ENCODE measurements at regions not wholly inside any gene's neighbourhood (a gene's known extent, or its start where the extent isn't known, plus 50 kb on each side); places are given as distances from the start of the nearest gene placed in this dataset.
"Not testable (repeated sequence)": the region's sequence is repeated elsewhere in the genome, so short reads cannot be mapped to it uniquely, and the experiment has no call there.

GRCh38 chr6:113750151-113750855, 106.8 kb upstream of the MARCKS start:
- no peak for DNase-seq (ENCODE audit: low read depth in 2 of 2)

DNA sequence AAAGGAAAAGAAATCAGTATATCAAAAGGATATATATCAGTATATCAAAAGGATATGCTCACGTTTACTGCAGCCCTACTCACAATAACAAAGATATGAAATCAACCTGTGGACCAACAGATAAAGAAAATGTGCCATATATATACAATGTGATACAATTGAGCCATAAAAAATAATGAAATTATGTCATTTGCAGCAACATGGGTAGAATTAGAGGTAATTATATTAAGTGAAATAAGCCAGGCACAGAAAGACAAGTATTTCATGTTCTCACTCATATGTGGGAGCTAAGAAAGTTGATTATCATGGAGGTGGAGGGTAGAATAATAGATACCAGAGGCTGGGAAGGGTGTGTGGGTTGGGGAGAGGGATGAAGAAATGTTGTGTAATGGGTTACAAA, 102.9 kb upstream of the MARCKS start:
- DNase-seq (ENCODE audit: low read depth in 2 of 2) = no peak

DNA sequence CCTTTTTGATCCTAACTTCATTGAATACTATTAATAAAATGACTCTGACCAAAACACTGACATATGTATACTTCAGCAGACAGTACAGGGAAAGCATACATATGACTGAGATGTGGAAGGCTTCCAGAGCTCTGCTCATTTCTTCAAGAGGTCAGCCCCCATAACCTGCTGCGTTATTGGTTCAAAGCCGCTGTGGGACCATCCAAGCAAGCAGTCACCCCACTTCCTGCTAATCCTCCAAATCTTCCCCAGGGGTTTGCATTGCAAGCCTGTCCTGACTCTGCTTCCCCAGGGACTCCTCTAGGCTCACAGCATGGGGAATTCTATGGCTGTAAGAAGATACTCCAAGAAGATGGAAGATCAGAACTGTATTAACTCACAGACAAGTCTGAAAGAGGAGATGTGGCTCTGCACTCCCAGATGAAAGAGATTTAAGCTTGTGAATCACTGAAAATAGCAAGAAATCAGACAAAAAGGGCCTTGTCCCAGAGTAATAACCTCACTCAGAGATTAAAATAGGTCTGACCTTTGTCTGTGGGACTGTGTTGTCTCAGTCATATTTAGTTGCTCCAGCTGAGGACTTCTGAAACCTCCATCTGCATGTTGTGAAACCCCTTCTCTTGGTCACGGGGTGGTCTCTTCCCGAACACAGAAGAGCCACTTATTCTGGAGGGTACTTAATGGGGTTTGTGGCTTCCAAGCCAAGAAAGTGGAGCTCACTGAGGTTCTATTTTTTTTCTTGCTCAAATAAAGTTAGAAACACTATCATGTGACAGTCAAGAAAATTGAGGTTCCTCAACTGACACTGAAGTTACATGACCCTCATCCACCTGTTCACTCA, 101.5 kb upstream of the MARCKS start:
- DNase-seq (ENCODE audit: low read depth in 2 of 2) = no peak

DNA sequence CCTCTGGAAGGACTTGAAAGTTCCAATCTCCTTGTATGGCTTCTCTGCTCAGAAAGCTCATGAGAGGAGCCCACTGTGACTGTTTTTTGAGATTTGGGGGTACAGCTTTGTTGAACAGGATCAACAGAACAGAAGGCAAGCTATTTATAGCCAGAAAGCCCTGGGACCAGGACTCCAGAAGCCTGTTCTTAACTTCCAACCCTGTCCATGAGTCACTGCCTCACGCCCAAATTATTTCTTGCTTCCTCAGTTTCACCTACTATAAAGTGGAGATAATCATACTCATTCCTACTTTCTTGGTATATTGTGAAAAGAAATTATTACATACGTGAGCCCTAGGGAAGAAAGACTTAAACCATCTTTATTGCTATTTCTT, 100.9 kb upstream of the MARCKS start:
- DNase-seq (ENCODE audit: low read depth in 2 of 2) = no peak

DNA sequence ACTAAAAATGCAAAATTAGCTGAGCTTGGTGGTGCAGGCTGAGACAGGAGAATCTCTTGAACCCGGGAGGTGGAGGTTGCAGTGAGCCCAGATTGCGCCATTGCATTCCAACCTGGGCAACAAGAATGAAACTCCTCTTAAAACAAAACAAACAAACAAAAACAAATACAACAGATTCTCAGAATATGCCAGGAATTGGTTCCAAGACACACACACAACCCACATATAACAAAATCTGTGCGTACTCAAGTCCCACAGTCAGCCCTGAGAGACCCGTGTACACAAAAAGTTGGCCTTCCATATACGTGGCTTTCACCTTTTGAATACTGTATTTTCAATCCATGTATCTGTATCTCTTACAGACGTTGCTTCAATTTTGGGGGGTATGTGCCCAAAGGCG, 98.9 kb upstream of the MARCKS start:
- DNase-seq (ENCODE audit: low read depth in 2 of 2) = no peak

- no peak for DNase-seq (ENCODE audit: low read depth in 2 of 2)
Measured at GRCh38 chr6:113758826-113759574, 98.1 kb upstream of the MARCKS start.

DNA sequence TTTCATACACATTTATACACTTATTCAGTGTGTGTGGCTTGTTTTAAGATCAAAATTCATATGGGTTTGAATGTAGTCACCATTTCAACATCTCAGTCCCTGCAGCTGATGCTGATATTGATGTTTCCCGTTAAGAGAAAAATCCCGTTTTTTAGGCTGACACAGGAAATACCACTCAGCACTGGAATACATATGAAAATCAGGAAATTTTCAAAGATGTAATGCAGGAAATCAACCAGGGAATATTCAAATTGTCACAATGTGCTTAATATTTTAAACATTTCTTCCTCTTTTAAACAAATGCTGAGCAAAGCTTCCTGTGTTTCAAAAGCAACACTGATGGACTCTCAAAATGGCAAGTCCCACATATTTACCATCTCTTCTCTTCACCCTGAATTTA, 94.5 kb upstream of the MARCKS start:
- DNase-seq (ENCODE audit: low read depth in 2 of 2) = no peak

- DNase-seq (ENCODE audit: low read depth in 2 of 2) = no peak
Measured at GRCh38 chr6:113763311-113763766, 93.8 kb upstream of the MARCKS start.

GRCh38 chr6:113763876-113764275, 93.3 kb upstream of the MARCKS start:
- DNase-seq (ENCODE audit: low read depth in 2 of 2) = no peak

DNA sequence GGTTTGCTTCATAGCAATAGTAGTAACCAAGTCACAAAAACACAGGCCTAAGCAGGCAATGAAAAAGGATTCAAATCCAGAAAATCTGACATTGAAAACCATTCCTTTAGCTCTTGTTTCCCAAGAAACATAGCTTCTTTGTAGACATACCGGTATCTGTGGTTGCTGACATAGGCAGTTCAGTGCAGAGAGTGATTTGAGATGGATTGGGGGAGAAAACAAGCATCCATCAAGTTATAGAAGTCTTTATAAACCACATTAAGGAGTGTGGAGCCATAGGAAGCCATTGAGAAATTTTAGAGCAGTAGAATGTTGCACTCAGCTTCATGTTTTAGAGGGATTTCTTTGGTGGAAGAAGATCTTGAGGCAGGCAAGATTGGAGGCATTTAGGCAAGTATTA, 91.2 kb upstream of the MARCKS start:
- no peak for DNase-seq (ENCODE audit: low read depth in 2 of 2)

DNA sequence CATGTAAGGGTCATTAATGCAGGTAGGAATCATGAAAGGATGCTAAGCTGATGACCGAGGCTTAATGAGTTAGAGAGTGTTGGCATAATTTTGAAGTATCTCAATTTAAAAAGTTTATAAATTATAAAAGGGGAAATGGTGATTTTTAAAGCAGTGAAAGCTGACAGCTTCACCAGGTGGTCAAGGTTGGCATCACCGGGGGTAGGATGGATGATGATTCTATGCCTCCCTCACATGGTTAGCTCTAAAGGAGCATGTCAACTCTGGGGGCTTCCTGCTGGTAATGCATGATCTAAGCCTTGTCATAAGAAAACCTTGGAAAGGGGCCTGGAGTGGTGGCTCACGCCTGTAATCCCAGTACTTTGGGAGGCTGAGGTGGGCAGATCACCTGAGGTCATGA, 89.2 kb upstream of the MARCKS start:
- no peak for DNase-seq (ENCODE audit: low read depth in 2 of 2)

DNA sequence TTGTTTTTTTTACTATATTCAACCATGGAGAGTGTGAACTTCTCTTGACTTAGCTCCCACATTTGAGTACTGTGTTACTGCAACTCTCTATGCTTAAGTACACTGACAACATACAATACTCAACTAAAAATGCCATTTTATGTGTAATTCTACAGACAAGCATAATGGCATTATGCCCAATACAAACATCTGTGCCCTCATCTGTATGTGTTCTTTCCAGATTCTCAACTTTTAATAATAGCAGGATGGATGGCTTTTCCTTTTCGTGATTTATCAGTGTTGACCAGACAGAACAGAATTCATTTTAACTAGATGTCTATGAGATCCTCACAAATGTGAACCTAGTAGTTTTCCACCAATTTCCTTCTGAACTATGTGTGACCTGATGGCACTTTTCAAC, 84.2 kb upstream of the MARCKS start:
- DNase-seq (ENCODE audit: low read depth in 2 of 2) = no peak

- no peak for DNase-seq (ENCODE audit: low read depth in 2 of 2)
Measured at GRCh38 chr6:113774127-113774825, 82.9 kb upstream of the MARCKS start.

DNA sequence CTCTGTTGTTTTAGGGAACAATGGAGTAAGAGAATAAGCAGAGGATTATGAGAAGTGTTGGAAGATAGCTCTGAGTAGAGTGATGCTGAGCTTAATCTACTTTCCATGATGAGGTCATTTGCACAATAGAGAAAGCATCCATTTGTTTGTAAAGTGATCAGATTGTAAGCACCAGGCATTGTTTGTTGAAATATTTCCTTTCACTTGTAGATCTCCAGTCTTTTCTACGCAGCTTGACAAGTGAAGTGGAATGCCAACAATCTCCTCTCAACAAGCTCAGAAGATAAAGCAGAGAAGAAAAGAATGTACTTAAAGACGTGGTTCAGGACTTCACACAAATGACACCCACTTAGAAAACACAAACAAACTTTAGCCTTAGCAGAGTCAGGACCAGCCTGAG, 80.1 kb upstream of the MARCKS start:
- no peak for DNase-seq (ENCODE audit: low read depth in 2 of 2)

DNA sequence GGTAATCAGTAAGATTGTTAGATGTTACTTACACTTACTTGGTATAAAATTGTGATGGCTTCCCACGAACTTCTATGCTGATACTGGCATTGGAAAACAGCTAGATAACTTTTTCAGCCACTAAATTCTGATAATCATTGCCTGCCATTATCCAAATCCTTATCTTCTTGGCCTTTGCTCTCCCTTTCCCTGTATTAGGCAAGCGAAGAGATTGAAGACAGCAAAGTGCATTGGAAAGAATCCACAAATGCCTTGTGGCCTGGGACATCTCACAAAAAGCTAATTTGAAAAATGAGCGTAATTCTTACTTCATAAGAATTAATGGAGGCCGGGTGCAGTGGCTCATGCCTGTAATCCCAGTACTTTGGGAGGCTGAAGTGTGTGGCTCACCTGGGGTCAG, 79.5 kb upstream of the MARCKS start:
- no peak for DNase-seq (ENCODE audit: low read depth in 2 of 2)

GRCh38 chr6:113779656-113780055, 77.5 kb upstream of the MARCKS start:
- no peak for DNase-seq (ENCODE audit: low read depth in 2 of 2)

DNA sequence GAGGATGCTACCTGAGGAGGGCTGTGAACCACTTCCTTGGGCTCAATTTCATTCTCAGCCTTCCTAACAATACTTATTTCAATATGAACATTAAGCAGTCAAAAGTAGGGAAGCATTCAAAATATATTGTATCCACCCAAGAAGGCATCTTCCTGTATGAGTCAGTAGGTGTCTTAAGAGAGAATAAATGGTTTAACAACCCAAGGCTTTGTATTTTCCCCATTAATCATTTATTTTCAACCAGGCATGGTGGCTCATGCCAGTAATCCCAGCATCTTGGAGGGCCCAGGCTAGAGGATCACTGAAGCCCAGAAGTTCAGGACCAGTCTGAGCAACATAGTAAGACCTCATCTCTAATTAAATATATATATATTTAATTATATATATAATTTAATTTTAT, 74.5 kb upstream of the MARCKS start:
- no peak for DNase-seq (ENCODE audit: low read depth in 2 of 2)

GRCh38 chr6:113786168-113786567, 71.0 kb upstream of the MARCKS start:
- DNase-seq (ENCODE audit: low read depth in 2 of 2) = no peak

DNA sequence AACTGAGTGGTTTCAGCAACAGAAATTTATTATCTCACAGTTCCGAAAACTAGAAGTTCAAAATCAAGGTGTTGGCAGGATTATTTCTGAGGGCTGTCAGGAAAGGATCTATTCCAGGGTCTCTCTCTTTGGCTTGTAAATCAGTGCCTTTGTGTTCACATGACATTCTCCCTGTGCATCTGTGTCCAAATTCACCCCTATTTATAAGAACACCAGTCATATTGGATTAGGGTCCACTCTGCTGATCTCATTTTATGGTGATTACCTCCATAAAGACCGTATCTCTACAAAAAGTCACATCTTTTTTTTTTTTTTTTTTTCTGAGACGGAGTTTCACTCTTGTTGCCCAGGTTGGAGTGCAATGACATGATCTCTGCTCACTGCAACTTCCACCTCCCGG, 68.6 kb upstream of the MARCKS start:
- DNase-seq (ENCODE audit: low read depth in 2 of 2) = no peak

GRCh38 chr6:113791225-113791624, 65.9 kb upstream of the MARCKS start:
- not testable (repeated sequence) for DNase-seq (ENCODE audit: low read depth in 2 of 2)

DNA sequence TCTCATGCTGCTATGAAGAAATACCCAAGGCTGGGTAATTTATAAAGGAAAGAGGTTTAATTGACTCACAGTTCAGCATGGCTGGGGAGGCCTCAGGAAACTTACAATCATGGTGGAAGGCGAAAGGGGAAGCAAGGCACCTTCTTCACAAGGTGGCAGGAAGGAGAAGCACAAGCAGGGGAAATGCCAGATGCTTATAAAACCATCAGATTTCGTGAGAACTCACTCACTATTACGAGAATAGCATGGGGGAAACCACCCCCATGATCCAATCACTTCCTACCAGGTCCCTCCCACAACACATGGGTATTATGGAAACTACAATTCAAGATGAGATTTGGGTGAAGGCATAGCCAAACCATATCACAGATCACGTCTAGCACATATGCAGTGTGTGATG, 61.8 kb upstream of the MARCKS start:
- DNase-seq (ENCODE audit: low read depth in 2 of 2) = not testable (repeated sequence)

GRCh38 chr6:113796038-113796437, 61.1 kb upstream of the MARCKS start:
- no peak for DNase-seq (ENCODE audit: low read depth in 2 of 2)
